GM18517 (cell line): ENCODE measurements at regions not wholly inside any gene's neighbourhood (a gene's known extent, or its start where the extent isn't known, plus 50 kb on each side); places are given as distances from the start of the nearest gene placed in this dataset.

Experiments used
- ATAC-seq: cut with Tn5 transposase; IDR thresholded peaks from one replicate; pipeline ENCODE4 v1.9.1; 2021; ENCODE audit warnings: mild to moderate bottlenecking, moderate library complexity; ENCODE audit not compliant: unreplicated experiment

DNA sequence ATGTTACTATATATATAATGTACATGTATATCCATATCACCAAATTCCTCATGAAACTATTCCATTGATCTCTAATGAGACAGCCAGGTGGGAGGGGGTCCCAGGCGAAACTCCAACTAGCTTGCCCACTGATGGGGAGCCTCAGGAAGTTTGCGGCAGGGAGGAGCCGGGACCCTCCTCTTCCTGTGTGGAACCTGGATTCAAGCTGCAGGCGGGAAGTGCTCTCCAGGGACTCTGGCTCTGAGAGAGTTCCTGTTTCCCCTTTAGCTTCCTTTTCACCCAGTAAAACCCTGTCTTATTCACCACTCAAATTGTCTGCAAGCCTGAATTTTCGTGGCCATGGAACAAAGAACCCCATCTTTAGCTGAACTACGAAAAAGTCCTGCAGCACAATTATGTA lies 152.2 kb downstream of the OPN5 start:
- no peak for ATAC-seq

DNA sequence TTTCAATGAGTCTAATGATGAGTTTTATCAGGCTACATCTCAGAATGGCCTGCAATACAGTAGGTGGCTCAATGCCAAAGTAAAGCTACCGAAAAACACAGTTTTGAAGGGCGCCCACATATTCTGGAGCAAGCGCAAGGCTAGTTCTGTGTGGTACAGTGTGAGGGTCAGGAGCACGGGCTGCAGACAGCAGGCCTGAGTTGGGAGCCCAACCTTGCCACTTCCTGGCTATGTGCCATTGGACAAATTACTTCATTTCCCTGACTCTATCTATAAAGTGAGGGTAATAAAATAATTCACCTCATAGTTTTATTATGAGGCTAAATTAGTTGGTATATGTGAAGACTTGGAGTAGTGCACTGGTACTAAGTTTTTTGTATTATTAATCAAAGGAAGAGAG lies 150.7 kb downstream of the OPN5 start:
- no peak for ATAC-seq

DNA sequence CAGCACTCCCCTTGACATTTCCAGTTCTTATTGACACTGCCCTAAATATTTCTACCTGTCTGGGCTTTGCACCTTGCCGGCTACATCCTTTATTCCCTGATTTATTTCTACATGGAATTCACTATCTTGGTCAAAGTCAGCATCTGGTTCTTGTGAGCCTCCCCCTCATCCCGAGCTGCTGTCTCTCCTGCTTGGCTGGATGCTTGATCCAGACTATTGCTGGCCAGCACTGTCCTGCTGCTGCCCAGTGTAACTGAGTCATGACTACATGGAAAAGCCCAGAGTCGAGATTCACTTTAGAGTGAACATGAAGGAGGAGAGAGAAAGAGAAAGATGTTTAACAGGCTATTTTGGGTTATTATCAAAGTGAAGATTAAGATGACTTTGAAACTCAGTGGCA lies 142.2 kb downstream of the OPN5 start:
- ATAC-seq = no peak

DNA sequence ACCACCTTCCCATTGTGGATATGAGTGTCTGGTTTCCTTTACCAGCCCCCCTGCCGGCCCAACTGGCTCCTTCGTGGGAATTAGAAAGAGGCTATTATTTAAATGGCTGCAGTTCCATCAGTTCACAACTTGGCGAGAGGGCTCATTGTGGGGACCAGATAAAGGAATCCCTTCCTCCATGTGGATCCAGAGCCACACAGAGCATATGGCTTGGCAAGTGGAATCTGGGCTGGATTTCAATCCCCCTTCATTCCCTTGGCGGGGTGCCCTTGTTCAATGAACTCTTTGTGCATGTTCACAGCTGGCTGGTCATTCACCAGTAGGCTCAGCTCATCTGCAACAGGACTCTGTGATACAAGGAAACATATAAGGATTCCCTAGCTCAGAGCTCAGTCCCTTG lies 140.6 kb downstream of the OPN5 start:
- no peak for ATAC-seq

DNA sequence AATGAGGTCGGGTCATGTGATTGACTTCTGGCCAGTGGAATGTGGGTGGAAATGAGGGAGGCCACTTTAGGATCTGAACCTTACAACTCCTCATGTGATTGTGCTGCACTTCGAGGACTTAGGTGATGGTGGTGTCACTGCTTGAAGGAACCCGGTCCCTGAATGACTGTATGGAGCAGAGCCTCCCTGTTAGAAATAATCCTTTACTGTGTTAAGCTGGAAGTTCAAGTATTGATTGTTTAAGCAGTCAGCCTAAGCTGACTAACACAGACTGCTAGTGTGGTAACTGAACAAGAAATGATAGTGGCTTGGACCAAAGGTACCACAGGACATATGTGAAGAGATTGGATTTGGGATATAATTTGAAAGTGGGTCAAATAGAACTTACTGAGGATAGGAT lies 138.0 kb downstream of the OPN5 start:
- no peak for ATAC-seq

DNA sequence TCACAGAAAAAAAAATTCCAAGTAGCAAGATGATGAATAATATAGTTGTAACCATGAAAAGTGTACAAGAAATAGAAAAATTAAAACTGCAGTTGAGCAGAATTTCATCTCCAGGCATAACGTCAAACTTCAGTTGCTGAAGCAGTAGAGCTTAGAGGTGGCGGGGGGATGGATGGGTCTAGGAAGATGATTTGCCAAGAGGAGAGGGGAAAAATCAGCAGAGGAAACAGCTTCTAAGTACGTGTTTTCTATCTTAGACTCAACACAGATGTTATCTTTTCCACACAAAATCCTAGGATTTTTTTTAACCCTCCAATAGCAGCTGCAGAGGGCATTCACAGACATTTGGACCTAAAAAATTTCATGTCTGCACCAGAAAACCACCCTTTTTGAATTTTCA lies 136.0 kb downstream of the OPN5 start:
- no peak for ATAC-seq

DNA sequence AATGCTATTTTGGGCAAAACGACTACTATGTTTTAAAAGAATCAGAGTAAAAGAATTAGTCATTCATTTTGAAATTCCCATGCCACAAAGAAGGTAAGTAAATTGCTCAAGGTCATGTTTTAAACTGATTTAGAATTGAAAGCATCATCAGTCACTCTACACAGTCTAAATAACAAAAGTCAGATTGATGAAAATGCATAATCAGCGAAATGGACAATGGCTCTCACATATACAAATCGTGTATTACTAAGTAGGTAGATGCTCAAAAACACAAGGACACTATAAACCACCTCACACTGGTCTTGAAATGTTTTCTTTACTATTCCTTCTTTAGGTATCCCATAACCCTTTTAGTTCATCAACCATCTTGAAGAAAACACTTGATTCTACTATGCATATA lies 135.4 kb downstream of the OPN5 start:
- ATAC-seq = no peak

DNA sequence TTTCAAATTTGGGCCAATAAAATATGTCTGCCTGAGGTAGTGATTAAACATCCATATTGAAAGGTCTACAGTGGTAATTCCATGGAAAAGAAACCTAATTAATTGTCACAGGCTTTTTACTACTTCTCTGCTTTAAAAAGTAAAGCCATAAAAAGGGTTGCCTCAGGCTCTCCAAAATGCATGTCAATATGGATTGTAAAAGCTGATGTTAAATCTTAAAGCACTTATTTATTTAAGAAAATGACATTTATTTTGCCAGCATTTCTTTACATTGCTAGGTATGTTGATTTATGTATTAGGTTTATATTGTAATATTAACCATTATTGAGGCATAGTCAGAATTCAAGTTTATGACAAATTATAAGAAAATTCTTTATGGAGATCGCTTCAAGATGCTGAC lies 133.2 kb downstream of the OPN5 start:
- ATAC-seq = no peak

DNA sequence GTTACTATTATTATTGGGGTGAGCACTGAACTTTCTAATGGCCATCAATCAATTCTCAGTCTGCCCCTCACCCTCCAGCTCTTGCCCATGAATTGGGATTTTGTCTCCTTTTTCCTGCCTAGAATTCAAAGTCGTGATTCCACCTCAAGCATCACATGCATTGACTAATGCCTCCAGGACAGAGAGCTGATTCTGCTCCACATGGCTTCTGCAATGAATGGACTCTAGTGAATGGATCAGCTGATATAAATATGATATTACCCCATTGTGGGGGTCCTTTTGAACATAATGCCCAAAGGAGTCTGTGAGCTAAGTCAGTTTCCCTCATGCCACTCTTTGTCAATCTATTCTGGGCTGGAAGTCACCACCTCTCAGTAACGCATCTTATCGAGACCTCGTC lies 126.4 kb downstream of the OPN5 start:
- ATAC-seq = no peak

DNA sequence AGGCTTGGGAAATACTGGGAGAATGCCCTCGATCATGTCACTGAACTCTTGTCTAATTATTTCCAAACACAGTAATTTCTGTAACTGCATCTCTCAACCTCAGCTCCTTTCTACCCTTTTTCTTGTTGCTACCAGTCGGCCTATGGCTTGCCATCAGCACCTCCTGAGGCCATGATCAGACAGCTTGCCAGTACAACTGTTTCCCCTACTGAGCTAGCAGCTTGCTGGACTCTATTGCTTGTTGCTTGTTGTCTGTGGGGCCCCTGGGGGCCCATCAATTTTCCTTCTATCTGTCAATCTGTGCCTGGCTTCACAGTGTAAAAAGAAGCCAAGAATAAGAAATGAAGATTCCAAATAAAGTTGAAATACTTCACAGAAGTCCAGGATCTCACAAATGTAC lies 123.9 kb downstream of the OPN5 start:
- no peak for ATAC-seq

DNA sequence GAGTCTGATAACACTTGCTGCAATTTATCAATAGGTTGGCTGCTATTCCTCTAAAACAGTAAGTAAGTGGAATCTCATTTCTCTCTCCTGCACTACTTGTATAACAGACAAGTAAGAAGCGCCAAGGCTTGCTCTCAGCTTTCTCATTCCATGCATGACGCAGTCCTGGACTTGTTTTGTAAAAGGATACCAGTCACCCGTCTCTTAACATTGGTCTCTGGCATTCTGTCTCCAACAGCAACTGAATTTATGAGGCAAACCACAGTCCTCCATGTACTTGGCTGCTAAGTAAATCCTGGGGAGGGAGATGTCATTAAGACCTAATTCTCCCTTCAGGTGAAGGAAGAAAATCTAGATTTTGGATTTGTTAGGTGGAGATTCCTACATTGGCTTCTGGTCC lies 115.4 kb downstream of the OPN5 start:
- no peak for ATAC-seq

DNA sequence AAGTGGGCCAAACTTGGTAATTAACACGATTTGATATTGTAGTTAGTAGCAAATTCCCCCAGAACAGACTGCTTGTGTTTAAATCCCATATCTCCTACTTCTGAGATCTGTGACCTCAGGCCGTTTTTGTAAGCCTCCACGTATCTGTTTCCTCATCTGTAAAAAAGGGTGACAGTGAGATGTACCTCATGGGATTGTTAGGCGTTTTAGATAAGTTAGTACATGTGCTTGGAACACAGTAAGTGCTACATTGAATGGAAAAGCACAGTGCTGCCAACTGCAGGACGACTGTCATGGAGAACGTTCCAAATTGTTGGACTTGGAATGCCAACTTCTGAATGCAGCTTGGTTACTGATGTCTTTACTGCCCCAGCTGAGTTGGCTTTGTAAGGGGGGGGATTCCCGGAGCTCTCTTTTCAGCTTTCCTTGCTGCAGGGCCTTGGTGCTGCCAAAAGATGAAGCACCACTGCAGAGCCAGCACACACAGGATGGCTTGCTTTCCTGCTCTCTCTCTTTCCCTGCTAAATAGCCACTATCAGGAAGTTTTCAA lies 108.6 kb downstream of the OPN5 start:
- ATAC-seq = no peak

DNA sequence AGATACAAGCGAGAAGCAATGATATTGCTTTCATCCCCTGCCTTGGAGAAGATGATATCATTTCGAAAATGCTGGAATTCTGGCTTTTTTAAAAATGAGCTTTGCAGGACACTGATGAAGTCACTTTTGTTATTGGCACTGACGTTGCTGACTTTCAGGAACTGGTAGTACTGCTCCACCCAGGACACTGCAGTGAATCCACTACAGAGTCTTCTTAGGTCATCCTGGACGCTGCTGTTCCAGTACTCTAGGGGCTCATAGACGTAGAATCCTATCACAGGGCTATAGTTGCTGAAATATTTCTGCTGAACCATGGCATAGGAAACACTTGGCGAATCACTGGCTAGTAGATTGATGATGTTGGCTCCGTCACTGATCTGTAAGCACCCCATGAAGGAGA lies 97.2 kb downstream of the OPN5 start:
- ATAC-seq = no peak
